HEK293T (cell line): ENCODE measurements at regions not wholly inside any gene's neighbourhood (a gene's known extent, or its start where the extent isn't known, plus 50 kb on each side); places are given as distances from the start of the nearest gene placed in this dataset.

Experiments
- CTCF ChIA-PET: fragments of 350-600 bp; formaldehyde crosslinking; extraction: SDS; loops from one replicate; lab custom pipeline; 2021; ENCODE audit warnings: antibody characterized with exemption, inconsistent platforms; lab: Yijun Ruan, JAX
- POLR2A ChIA-PET: fragments of 350-600 bp; formaldehyde crosslinking; extraction: SDS; loops from one replicate; lab custom pipeline; 2020; ENCODE audit warnings: antibody characterized with exemption, inconsistent platforms; lab: Yijun Ruan, JAX
- DNase-seq: peaks from one replicate; pipeline ENCODE4 v3.0.0; 2012; ENCODE audit warnings: mixed read lengths; ENCODE audit errors: extremely low spot score
- ARNT ChIP-seq: fragments of 450-650 bp; IDR thresholded peaks from 2 replicates; pipeline ENCODE4 v1.6.1; 2017; ENCODE audit warnings: mild to moderate bottlenecking
- BHLHE40 ChIP-seq: fragments of 450-650 bp; IDR thresholded peaks from 2 replicates; pipeline ENCODE4 v1.6.1; 2016; ENCODE audit warnings: mild to moderate bottlenecking, moderate library complexity, borderline replicate concordance
- CTBP1 ChIP-seq: fragments of 450-650 bp; IDR thresholded peaks from 2 replicates; pipeline ENCODE4 v1.6.1; 2016; ENCODE audit warnings: borderline replicate concordance
- ELF4 ChIP-seq: fragments of 450-650 bp; IDR thresholded peaks from 2 replicates; pipeline ENCODE4 v1.6.1; 2017; ENCODE audit warnings: antibody characterized with exemption
- FOXA1 ChIP-seq: fragments of 450-650 bp; IDR thresholded peaks from 2 replicates; pipeline ENCODE4 v1.6.1; 2016; ENCODE audit warnings: mild to moderate bottlenecking
- FOXK2 ChIP-seq: fragments of 450-650 bp; IDR thresholded peaks from 2 replicates; pipeline ENCODE4 v1.6.1; 2016; ENCODE audit warnings: mild to moderate bottlenecking
- FOXM1 ChIP-seq: fragments of 450-650 bp; IDR thresholded peaks from 2 replicates; pipeline ENCODE4 v1.6.1; 2017; ENCODE audit warnings: mild to moderate bottlenecking, borderline replicate concordance
- HDGF ChIP-seq: fragments of 450-650 bp; IDR thresholded peaks from 2 replicates; pipeline ENCODE4 v1.6.1; 2017; ENCODE audit warnings: antibody characterized with exemption, borderline replicate concordance
- L3MBTL2 ChIP-seq: fragments of 450-650 bp; conservative IDR thresholded peaks from 2 replicates; pipeline ENCODE4 v1.6.1; 2016; ENCODE audit warnings: mild to moderate bottlenecking
- LEF1 ChIP-seq: fragments of 450-650 bp; IDR thresholded peaks from 2 replicates; pipeline ENCODE4 v1.6.1; 2017; ENCODE audit warnings: mild to moderate bottlenecking, borderline replicate concordance
- NFRKB ChIP-seq: fragments of 450-650 bp; IDR thresholded peaks from 2 replicates; pipeline ENCODE4 v1.6.1; 2016; ENCODE audit warnings: mild to moderate bottlenecking, moderate library complexity
- PKNOX1 ChIP-seq: fragments of 450-650 bp; IDR thresholded peaks from 2 replicates; pipeline ENCODE4 v1.6.1; 2016
- SP1 ChIP-seq: fragments of 450-650 bp; IDR thresholded peaks from 2 replicates; pipeline ENCODE4 v1.6.1; 2017
- SUZ12 ChIP-seq: fragments of 450-650 bp; IDR thresholded peaks from 2 replicates; pipeline ENCODE4 v1.6.1; 2016; ENCODE audit warnings: mild to moderate bottlenecking
- TARDBP ChIP-seq: fragments of 450-650 bp; IDR thresholded peaks from 2 replicates; pipeline ENCODE4 v1.6.1; 2016
- ZNF384 ChIP-seq: fragments of 450-650 bp; IDR thresholded peaks from 2 replicates; pipeline ENCODE4 v1.6.1; 2016

- CTCF ChIA-PET: no interaction called here
- no peak for TF ChIP-seq SP1
- TF ChIP-seq CTBP1: no peak
- TF ChIP-seq FOXM1: no peak
- TF ChIP-seq SUZ12: no peak
- TF ChIP-seq HDGF: no peak
- TF ChIP-seq TARDBP: no peak
- TF ChIP-seq NFRKB: no peak
- TF ChIP-seq FOXA1: no peak
- no peak for TF ChIP-seq ELF4
- no peak for TF ChIP-seq ZNF384
- TF ChIP-seq BHLHE40: no peak
- POLR2A ChIA-PET: no interaction called here
- no peak for DNase-seq
Measured at GRCh38 chr16:85259832-85260167, 147.5 kb upstream of the CIBAR2 start.

- no peak for DNase-seq
- ChIA-PET POLR2A (no interaction called here), CTCF (interaction anchor here (1.6 kb wide), 1 partner anchor 8 kb away, joined by 4 read pairs; no protein-coding TSS in a partner anchor)
- TF ChIP-seq TARDBP (no peak), ZNF384 (no peak), PKNOX1 (no peak), FOXK2 (no peak), NFRKB (no peak), ELF4 (no peak), FOXA1 (no peak), CTBP1 (no peak), LEF1 (no peak), ARNT (no peak), SUZ12 (no peak), L3MBTL2 (no peak), HDGF (no peak), FOXM1 (no peak)
Measured at GRCh38 chr16:85261204-85261603, 148.9 kb upstream of the CIBAR2 start.

GRCh38 chr16:85261657-85262557 is 149.6 kb upstream of the CIBAR2 start:
- DNase-seq: no peak
- TF ChIP-seq ARNT: no peak
- no peak for TF ChIP-seq FOXK2
- no peak for TF ChIP-seq TARDBP
- no peak for TF ChIP-seq SP1
- CTCF ChIA-PET: interaction anchor here (1.6 kb wide), 1 partner anchor 9 kb away, joined by 4 read pairs; no protein-coding TSS in a partner anchor
- POLR2A ChIA-PET: no interaction called here

GRCh38 chr16:85262558-85263238 is 150.4 kb upstream of the CIBAR2 start:
- ChIA-PET POLR2A (no interaction called here), CTCF (interaction anchor here (0.8 to 1.6 kb wide), 2 partner anchors 10 to 35 kb away, joined by 3 to 4 read pairs; no protein-coding TSS in a partner anchor)
- DNase-seq: no peak
- no peak for TF ChIP-seq TARDBP

GRCh38 chr16:85263239-85263585 is 150.9 kb upstream of the CIBAR2 start:
- CTCF ChIA-PET: interaction anchor here (0.8 to 1.1 kb wide), 2 partner anchors 10 to 34 kb away, joined by 3 to 5 read pairs; no protein-coding TSS in a partner anchor
- DNase-seq: no peak
- POLR2A ChIA-PET: no interaction called here
- no peak for TF ChIP-seq PKNOX1
- TF ChIP-seq SUZ12: no peak
- TF ChIP-seq ARNT: no peak
- TF ChIP-seq HDGF: no peak
- no peak for TF ChIP-seq FOXM1
- TF ChIP-seq ELF4: no peak
- no peak for TF ChIP-seq NFRKB
- no peak for TF ChIP-seq CTBP1
- no peak for TF ChIP-seq BHLHE40
- no peak for TF ChIP-seq FOXA1
- TF ChIP-seq SP1: no peak
- no peak for TF ChIP-seq L3MBTL2
- TF ChIP-seq TARDBP: no peak
- TF ChIP-seq FOXK2: no peak
- no peak for TF ChIP-seq LEF1
- TF ChIP-seq ZNF384: no peak

- no peak for DNase-seq
- CTCF ChIA-PET: no interaction called here
- no peak for TF ChIP-seq LEF1
- no peak for TF ChIP-seq L3MBTL2
- no peak for TF ChIP-seq PKNOX1
- no peak for TF ChIP-seq CTBP1
- no peak for TF ChIP-seq SP1
- no peak for TF ChIP-seq NFRKB
- POLR2A ChIA-PET: no interaction called here
Measured at GRCh38 chr16:85264752-85265151, 152.5 kb upstream of the CIBAR2 start.
